Sigmoid colon (tissue), 4 donors: ENCODE measurements at regions not wholly inside any gene's neighbourhood (a gene's known extent, or its start where the extent isn't known, plus 50 kb on each side); places are given as distances from the start of the nearest gene placed in this dataset.

Experiments
- CTCF ChIP-seq, 4 experiments: fragments of 450-650 bp in 3 of 4; fragments of 200-600 bp in 1 of 4; IDR thresholded peaks; one replicate each; pipeline ENCODE4 v1.5.1; 2016 to 2019; ENCODE audit warnings: antibody characterized with exemption in 4 of 4, mild to moderate bottlenecking in 3 of 4, moderate library complexity in 2 of 4
- POLR2A ChIP-seq, 2 donors: fragments of 450-650 bp; IDR thresholded peaks; one replicate each; pipeline ENCODE4 v1.6.1; 2016; ENCODE audit warnings: antibody characterized with exemption in 2 of 2, mild to moderate bottlenecking in 2 of 2, moderate library complexity in 2 of 2
- POLR2AphosphoS5 ChIP-seq, 4 donors: sonication (generic); formaldehyde crosslinking; IDR thresholded peaks; one replicate each; pipeline ENCODE4 v1.6.1; 2017; ENCODE audit warnings: antibody characterized with exemption in 4 of 4

GRCh38 chrY:7944135-7944534 lies 1032.6 kb upstream of the AMELY start:
- TF ChIP-seq CTCF (IDR thresholded peaks at IDR 0.05) (no peak), POLR2A (IDR thresholded peaks at IDR 0.05) (no peak), POLR2AphosphoS5 (IDR thresholded peaks at IDR 0.05) (no peak)
